ENCODE measurements at regions not wholly inside any gene's neighbourhood (a gene's known extent, or its start where the extent isn't known, plus 50 kb on each side); places are given as distances from the start of the nearest gene placed in this dataset.
"Not testable (repeated sequence)": the region's sequence is repeated elsewhere in the genome, so short reads cannot be mapped to it uniquely, and the experiment has no call there.

- DNase-seq = no peak
- 65 to 77% (median 68%) methylated on average over 6 of the region's 6 CpGs for WGBS, 4 donors
- intact Hi-C loops (cut with DNase I) = no loop called here
- Histone ChIP-seq H3K27ac (no peak overlapping the region), H3K36me3 (no peaks in the 10 kb centered on the region), H3K27me3 (peaks cover 0 to 37% (median 7%) of the 10 kb centered on the region in 9 donors), H3K4me3 (no peak overlapping the region), H3K4me1 (no peaks in the 10 kb centered on the region), H3K9me3 (no peaks in the 10 kb centered on the region)
- no peak for ATAC-seq
- TF ChIP-seq, protein P1, sequence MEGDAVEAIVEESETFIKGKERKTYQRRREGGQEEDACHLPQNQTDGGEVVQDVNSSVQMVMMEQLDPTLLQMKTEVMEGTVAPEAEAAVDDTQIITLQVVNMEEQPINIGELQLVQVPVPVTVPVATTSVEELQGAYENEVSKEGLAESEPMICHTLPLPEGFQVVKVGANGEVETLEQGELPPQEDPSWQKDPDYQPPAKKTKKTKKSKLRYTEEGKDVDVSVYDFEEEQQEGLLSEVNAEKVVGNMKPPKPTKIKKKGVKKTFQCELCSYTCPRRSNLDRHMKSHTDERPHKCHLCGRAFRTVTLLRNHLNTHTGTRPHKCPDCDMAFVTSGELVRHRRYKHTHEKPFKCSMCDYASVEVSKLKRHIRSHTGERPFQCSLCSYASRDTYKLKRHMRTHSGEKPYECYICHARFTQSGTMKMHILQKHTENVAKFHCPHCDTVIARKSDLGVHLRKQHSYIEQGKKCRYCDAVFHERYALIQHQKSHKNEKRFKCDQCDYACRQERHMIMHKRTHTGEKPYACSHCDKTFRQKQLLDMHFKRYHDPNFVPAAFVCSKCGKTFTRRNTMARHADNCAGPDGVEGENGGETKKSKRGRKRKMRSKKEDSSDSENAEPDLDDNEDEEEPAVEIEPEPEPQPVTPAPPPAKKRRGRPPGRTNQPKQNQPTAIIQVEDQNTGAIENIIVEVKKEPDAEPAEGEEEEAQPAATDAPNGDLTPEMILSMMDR (IDR thresholded peaks at IDR 0.05) = no peak
- TF ChIP-seq POLR2A (IDR thresholded peaks at IDR 0.05) = no peak
Measured at GRCh38 chr10:6711408-6711841, 131.3 kb upstream of the PRKCQ start.

- WGBS, 4 donors = 87 to 93% (median 92%) methylated on average over 4 of the region's 4 CpGs
- Histone ChIP-seq H3K27me3 (peaks cover 0 to 34% (median 7%) of the 10 kb centered on the region in 9 donors), H3K36me3 (no peaks in the 10 kb centered on the region), H3K27ac (no peak overlapping the region), H3K4me3 (no peak overlapping the region), H3K9me3 (no peaks in the 10 kb centered on the region), H3K4me1 (no peaks in the 10 kb centered on the region)
- TF ChIP-seq, protein P1 (IDR thresholded peaks at IDR 0.05) = no peak
- no peak for TF ChIP-seq POLR2A (IDR thresholded peaks at IDR 0.05)
- ATAC-seq = no peak
- no peak for DNase-seq
- intact Hi-C loops (cut with DNase I) = no loop called here
Measured at GRCh38 chr10:6707352-6707751, 127.3 kb upstream of the PRKCQ start.

- peaks cover 0 to 34% (median 6%) of the 10 kb centered on the region in 9 donors for H3K27me3 ChIP-seq
- WGBS, 4 donors = 67 to 90% (median 70%) methylated on average over 3 to 4 of the region's 4 CpGs
- no peaks in the 10 kb centered on the region for H3K9me3 ChIP-seq
- no peaks in the 10 kb centered on the region for H3K4me1 ChIP-seq
- DNase-seq (no peak), ATAC-seq (no peak)
- H3K4me3 ChIP-seq = no peak overlapping the region
- no peaks in the 10 kb centered on the region for H3K36me3 ChIP-seq
- no peak overlapping the region for H3K27ac ChIP-seq
- intact Hi-C loops (cut with DNase I) = no loop called here
- no peak for TF ChIP-seq POLR2A (IDR thresholded peaks at IDR 0.05)
- TF ChIP-seq, protein P1 (IDR thresholded peaks at IDR 0.05) = no peak
Measured at GRCh38 chr10:6706725-6707124, 126.6 kb upstream of the PRKCQ start.

- TF ChIP-seq POLR2A (IDR thresholded peaks at IDR 0.05) = no peak
- TF ChIP-seq, protein P1 (IDR thresholded peaks at IDR 0.05) = no peak
- 58 to 77% (median 65%) methylated on average over 1 of the region's 1 CpG for WGBS, 4 donors
Measured at GRCh38 chr10:6704896-6705295, 124.8 kb upstream of the PRKCQ start.

DNA sequence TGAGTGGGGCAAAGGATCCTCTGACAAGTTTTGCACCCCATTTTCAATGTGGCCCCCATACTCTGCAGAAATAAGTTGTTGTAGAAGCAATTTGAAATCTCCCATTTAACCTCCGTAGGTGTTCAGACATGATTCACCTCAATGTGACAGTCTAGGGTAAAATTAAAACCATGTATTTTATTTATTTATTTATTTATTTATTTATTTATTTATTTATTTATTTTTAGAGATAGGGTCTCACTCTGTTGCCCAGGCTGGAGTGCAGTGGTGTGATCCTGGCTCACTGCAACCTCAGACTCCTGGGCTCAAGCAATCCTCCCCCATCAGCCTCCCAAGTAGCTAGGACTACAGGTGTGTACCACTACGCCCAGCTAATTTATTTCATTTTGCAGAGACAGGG lies 122.8 kb upstream of the PRKCQ start:
- DNase-seq; H3K36me3 ChIP-seq; ATAC-seq; intact Hi-C loops (cut with DNase I); H3K27ac ChIP-seq; H3K4me1 ChIP-seq; H3K4me3 ChIP-seq; H3K9me3 ChIP-seq: not testable (repeated sequence)
- peaks cover 0 to 22% (median under 1%) of the 10 kb centered on the region in 9 donors for H3K27me3 ChIP-seq
- 87 to 95% (median 91%) methylated on average over 2 of the region's 2 CpGs for WGBS, 4 donors

More at GRCh38 chr10:6704896-6705295, 124.8 kb upstream of the PRKCQ start:
- Histone ChIP-seq H3K4me3 (no peak overlapping the region), H3K27me3 (peaks cover 0 to 29% (median 4%) of the 10 kb centered on the region in 9 donors), H3K4me1 (no peaks in the 10 kb centered on the region), H3K9me3 (no peaks in the 10 kb centered on the region), H3K36me3 (no peaks in the 10 kb centered on the region), H3K27ac (no peak overlapping the region)
- intact Hi-C loops (cut with DNase I) = no loop called here
- no peak for ATAC-seq
- no peak for DNase-seq
